ENCODE measurements at regions not wholly inside any gene's neighbourhood (a gene's known extent, or its start where the extent isn't known, plus 50 kb on each side); places are given as distances from the start of the nearest gene placed in this dataset.
A peak's percentile ranks its signal among the peaks of the same experiment; 100 is the strongest.

- no peak for DNase-seq (ENCODE audit: low read depth, low spot score)
- H3K4me3 ChIP-seq (ENCODE audit: insufficient read length, low read depth): no peak overlapping the region
Measured at GRCh38 chr2:200235533-200235932, 71.0 kb upstream of the SPATS2L start.

DNA sequence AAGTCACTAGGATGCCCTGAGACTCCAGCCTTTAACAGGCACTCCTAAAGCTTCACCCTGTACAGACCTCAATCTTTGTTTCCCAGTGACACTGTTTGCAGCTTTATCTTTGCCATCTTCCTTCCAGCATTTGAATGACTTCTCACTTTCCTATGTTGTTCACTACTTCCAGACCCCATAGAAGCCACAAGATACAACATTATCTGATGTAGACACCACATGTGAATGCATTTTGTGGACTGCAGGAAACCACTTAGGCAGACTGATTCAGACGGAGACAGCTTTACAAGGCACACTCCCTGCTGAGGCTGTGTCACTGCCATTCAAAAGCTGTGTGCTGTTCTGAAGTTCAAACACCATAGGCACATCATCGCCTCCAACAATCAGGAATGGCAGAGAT lies 67.3 kb upstream of the SPATS2L start:
- no peaks in the 10 kb centered on the region for H3K4me1 ChIP-seq (ENCODE audit: insufficient read depth, insufficient read length)

More at GRCh38 chr2:200235533-200235932, 71.0 kb upstream of the SPATS2L start:
- Histone ChIP-seq H3K36me3 (ENCODE audit: insufficient read depth, insufficient read length, low read length) (no peaks in the 10 kb centered on the region), H3K9ac (ENCODE audit: insufficient read length, low read depth) (no peak overlapping the region), H3K27me3 (ENCODE audit: insufficient read depth, insufficient read length) (no peaks in the 10 kb centered on the region), H3K4me1 (ENCODE audit: insufficient read depth, insufficient read length) (no peaks in the 10 kb centered on the region), H3K9me3 (ENCODE audit: insufficient read depth, low read length) (no peaks in the 10 kb centered on the region)
- TF ChIP-seq ZNF274 (IDR thresholded peaks at IDR 0.05; ENCODE audit: low read depth, low read length) (no peak), SUZ12 (IDR thresholded peaks at IDR 0.05; ENCODE audit: extremely low read depth, insufficient read depth, insufficient read length) (no peak), YY1 (IDR thresholded peaks at IDR 0.05; ENCODE audit: insufficient read depth, insufficient read length) (no peak)

GRCh38 chr2:200242570-200242969 lies 63.9 kb upstream of the SPATS2L start:
- Histone ChIP-seq H3K4me3 (ENCODE audit: insufficient read length, low read depth) (no peak overlapping the region), H3K27me3 (ENCODE audit: insufficient read depth, insufficient read length) (no peaks in the 10 kb centered on the region), H3K9me3 (ENCODE audit: insufficient read depth, low read length) (no peaks in the 10 kb centered on the region), H3K9ac (ENCODE audit: insufficient read length, low read depth) (no peak overlapping the region), H3K36me3 (ENCODE audit: insufficient read depth, insufficient read length, low read length) (no peaks in the 10 kb centered on the region), H3K4me1 (ENCODE audit: insufficient read depth, insufficient read length) (no peaks in the 10 kb centered on the region)
- no peak for DNase-seq (ENCODE audit: low read depth, low spot score)
- no peak for TF ChIP-seq SUZ12 (IDR thresholded peaks at IDR 0.05; ENCODE audit: extremely low read depth, insufficient read depth, insufficient read length)
- no peak for TF ChIP-seq YY1 (IDR thresholded peaks at IDR 0.05; ENCODE audit: insufficient read depth, insufficient read length)
- no peak for TF ChIP-seq ZNF274 (IDR thresholded peaks at IDR 0.05; ENCODE audit: low read depth, low read length)

More for the DNA sequence above, 67.3 kb upstream of the SPATS2L start:
- no peak for TF ChIP-seq SUZ12 (IDR thresholded peaks at IDR 0.05; ENCODE audit: extremely low read depth, insufficient read depth, insufficient read length)
- no peak for TF ChIP-seq YY1 (IDR thresholded peaks at IDR 0.05; ENCODE audit: insufficient read depth, insufficient read length)
- no peak for TF ChIP-seq ZNF274 (IDR thresholded peaks at IDR 0.05; ENCODE audit: low read depth, low read length)
- H3K36me3 ChIP-seq (ENCODE audit: insufficient read depth, insufficient read length, low read length): no peaks in the 10 kb centered on the region
- no peaks in the 10 kb centered on the region for H3K27me3 ChIP-seq (ENCODE audit: insufficient read depth, insufficient read length)
- H3K4me3 ChIP-seq (ENCODE audit: insufficient read length, low read depth): no peak overlapping the region
- no peaks in the 10 kb centered on the region for H3K9me3 ChIP-seq (ENCODE audit: insufficient read depth, low read length)
- peak; percentile 15 for DNase-seq (ENCODE audit: low read depth, low spot score)
- H3K9ac ChIP-seq (ENCODE audit: insufficient read length, low read depth): no peak overlapping the region

DNA sequence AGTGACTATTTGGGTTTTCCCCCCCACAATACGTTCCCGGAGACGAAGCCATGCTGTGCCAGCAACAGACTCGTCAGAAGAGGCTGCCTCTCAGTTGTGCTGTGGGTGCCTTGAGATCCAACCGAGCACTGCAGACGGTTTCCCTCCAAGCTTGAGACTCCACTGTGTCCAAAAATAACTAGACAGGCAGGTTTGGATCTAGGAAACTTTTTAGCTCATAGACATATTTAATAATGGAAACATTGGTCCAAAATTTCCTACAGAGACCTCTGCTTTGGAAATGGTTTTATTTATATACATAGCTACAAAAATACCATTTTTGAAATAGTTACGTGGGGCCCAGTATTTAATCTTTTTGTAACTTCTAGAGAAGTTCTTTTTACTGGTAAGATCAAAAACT lies 63.1 kb upstream of the SPATS2L start:
- H3K36me3 ChIP-seq (ENCODE audit: insufficient read depth, insufficient read length, low read length): no peaks in the 10 kb centered on the region
- H3K9me3 ChIP-seq (ENCODE audit: insufficient read depth, low read length): no peaks in the 10 kb centered on the region
- no peak for DNase-seq (ENCODE audit: low read depth, low spot score)
- no peak overlapping the region for H3K9ac ChIP-seq (ENCODE audit: insufficient read length, low read depth)
- no peaks in the 10 kb centered on the region for H3K4me1 ChIP-seq (ENCODE audit: insufficient read depth, insufficient read length)
- no peak overlapping the region for H3K4me3 ChIP-seq (ENCODE audit: insufficient read length, low read depth)
- H3K27me3 ChIP-seq (ENCODE audit: insufficient read depth, insufficient read length): no peaks in the 10 kb centered on the region
- TF ChIP-seq ZNF274 (IDR thresholded peaks at IDR 0.05; ENCODE audit: low read depth, low read length) (no peak), YY1 (IDR thresholded peaks at IDR 0.05; ENCODE audit: insufficient read depth, insufficient read length) (no peak), SUZ12 (IDR thresholded peaks at IDR 0.05; ENCODE audit: extremely low read depth, insufficient read depth, insufficient read length) (no peak)

DNA sequence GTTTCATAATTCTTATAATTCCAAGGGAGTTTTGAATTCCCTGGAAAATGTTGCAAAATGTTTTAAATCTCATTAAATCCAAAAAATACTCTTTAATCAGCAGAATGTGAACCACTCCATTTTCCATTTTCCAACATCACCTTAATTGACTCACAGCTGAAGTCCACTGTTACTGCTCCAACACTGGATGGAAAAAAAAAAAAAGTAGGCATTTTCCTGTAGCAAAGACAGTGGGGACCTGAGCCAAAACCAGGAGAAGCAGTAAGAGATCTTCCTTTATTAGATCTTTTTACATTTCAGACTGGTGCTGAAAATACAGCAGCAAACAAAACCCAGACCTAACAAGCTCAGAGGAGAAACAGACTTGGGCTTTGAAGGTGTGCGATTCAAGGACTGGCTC lies 62.4 kb upstream of the SPATS2L start:
- no peak for TF ChIP-seq YY1 (IDR thresholded peaks at IDR 0.05; ENCODE audit: insufficient read depth, insufficient read length)
- Histone ChIP-seq H3K36me3 (ENCODE audit: insufficient read depth, insufficient read length, low read length) (no peaks in the 10 kb centered on the region), H3K9me3 (ENCODE audit: insufficient read depth, low read length) (no peaks in the 10 kb centered on the region)

DNA sequence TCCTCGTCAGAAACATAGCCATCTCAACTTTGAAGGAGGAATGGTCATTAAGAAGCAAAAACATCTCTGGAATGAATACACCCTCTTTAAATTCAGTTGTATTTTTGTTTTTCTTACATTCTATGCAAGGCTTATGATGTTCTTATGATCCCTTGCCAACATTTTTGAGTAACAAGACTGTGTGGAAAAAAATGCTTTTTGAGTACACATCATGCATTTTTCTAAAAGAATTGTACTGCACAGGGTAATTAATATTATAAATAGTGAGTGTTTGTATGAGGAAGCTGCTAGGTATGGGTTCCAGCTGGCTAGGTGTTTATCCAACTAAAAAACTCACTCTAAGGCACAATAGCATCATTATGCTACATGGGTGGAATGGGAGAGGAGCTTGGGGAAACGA lies 59.0 kb upstream of the SPATS2L start:
- Histone ChIP-seq H3K4me1 (ENCODE audit: insufficient read depth, insufficient read length) (peaks cover under 1% of the 10 kb centered on the region), H3K27me3 (ENCODE audit: insufficient read depth, insufficient read length) (no peaks in the 10 kb centered on the region), H3K4me3 (ENCODE audit: insufficient read length, low read depth) (no peak overlapping the region), H3K36me3 (ENCODE audit: insufficient read depth, insufficient read length, low read length) (no peaks in the 10 kb centered on the region), H3K9me3 (ENCODE audit: insufficient read depth, low read length) (no peaks in the 10 kb centered on the region), H3K9ac (ENCODE audit: insufficient read length, low read depth) (no peak overlapping the region)
- TF ChIP-seq YY1 (IDR thresholded peaks at IDR 0.05; ENCODE audit: insufficient read depth, insufficient read length) (no peak), ZNF274 (IDR thresholded peaks at IDR 0.05; ENCODE audit: low read depth, low read length) (no peak), SUZ12 (IDR thresholded peaks at IDR 0.05; ENCODE audit: extremely low read depth, insufficient read depth, insufficient read length) (no peak)
- DNase-seq (ENCODE audit: low read depth, low spot score): no peak

More for the DNA sequence above, 62.4 kb upstream of the SPATS2L start:
- no peak overlapping the region for H3K4me3 ChIP-seq (ENCODE audit: insufficient read length, low read depth)
- no peaks in the 10 kb centered on the region for H3K27me3 ChIP-seq (ENCODE audit: insufficient read depth, insufficient read length)
- H3K9ac ChIP-seq (ENCODE audit: insufficient read length, low read depth): no peak overlapping the region
- no peak for DNase-seq (ENCODE audit: low read depth, low spot score)
- no peaks in the 10 kb centered on the region for H3K4me1 ChIP-seq (ENCODE audit: insufficient read depth, insufficient read length)

- no peak overlapping the region for H3K9ac ChIP-seq (ENCODE audit: insufficient read length, low read depth)
- no peaks in the 10 kb centered on the region for H3K9me3 ChIP-seq (ENCODE audit: insufficient read depth, low read length)
- peaks cover 4% of the 10 kb centered on the region for H3K4me1 ChIP-seq (ENCODE audit: insufficient read depth, insufficient read length)
- TF ChIP-seq YY1 (IDR thresholded peaks at IDR 0.05; ENCODE audit: insufficient read depth, insufficient read length) (no peak), ZNF274 (IDR thresholded peaks at IDR 0.05; ENCODE audit: low read depth, low read length) (no peak), SUZ12 (IDR thresholded peaks at IDR 0.05; ENCODE audit: extremely low read depth, insufficient read depth, insufficient read length) (no peak)
- no peaks in the 10 kb centered on the region for H3K36me3 ChIP-seq (ENCODE audit: insufficient read depth, insufficient read length, low read length)
- H3K27me3 ChIP-seq (ENCODE audit: insufficient read depth, insufficient read length): no peaks in the 10 kb centered on the region
- H3K4me3 ChIP-seq (ENCODE audit: insufficient read length, low read depth): no peak overlapping the region
- no peak for DNase-seq (ENCODE audit: low read depth, low spot score)
Measured at GRCh38 chr2:200252265-200253067, 54.0 kb upstream of the SPATS2L start.
